Dendritic cell treated with granulocyte-macrophage colony-stimulating factor and Interleukin-4, amounts not matched to agents 40 ng/mL and 50 ng/mL, for 4 days (primary cell): ENCODE measurements at regions not wholly inside any gene's neighbourhood (a gene's known extent, or its start where the extent isn't known, plus 50 kb on each side); places are given as distances from the start of the nearest gene placed in this dataset.

Experiments
- H3K27ac Mint-ChIP-seq: one replicate; pipeline ENCODE4 v1.8.0; 2022; ENCODE audit warnings: mild to moderate bottlenecking, mixed read lengths
- H3K27me3 Mint-ChIP-seq: one replicate; pipeline ENCODE4 v1.8.0; 2022; ENCODE audit warnings: mild to moderate bottlenecking, mixed read lengths
- H3K36me3 Mint-ChIP-seq: one replicate; pipeline ENCODE4 v1.8.0; 2022; ENCODE audit warnings: low read depth, mixed read lengths
- H3K4me1 Mint-ChIP-seq: one replicate; pipeline ENCODE4 v1.8.0; 2022; ENCODE audit warnings: low read depth, mixed read lengths
- H3K4me3 Mint-ChIP-seq: one replicate; pipeline ENCODE4 v1.8.0; 2022; ENCODE audit warnings: mild to moderate bottlenecking, moderate library complexity, mixed read lengths
- H3K9me3 Mint-ChIP-seq: one replicate; pipeline ENCODE4 v1.8.0; 2022; ENCODE audit warnings: mixed read lengths
- intact Hi-C: fragments of 100-400 bp; cut with micrococcal nuclease; formaldehyde crosslinking; loops from one replicate; pipeline ENCODE4 v1.15.0; 2022

DNA sequence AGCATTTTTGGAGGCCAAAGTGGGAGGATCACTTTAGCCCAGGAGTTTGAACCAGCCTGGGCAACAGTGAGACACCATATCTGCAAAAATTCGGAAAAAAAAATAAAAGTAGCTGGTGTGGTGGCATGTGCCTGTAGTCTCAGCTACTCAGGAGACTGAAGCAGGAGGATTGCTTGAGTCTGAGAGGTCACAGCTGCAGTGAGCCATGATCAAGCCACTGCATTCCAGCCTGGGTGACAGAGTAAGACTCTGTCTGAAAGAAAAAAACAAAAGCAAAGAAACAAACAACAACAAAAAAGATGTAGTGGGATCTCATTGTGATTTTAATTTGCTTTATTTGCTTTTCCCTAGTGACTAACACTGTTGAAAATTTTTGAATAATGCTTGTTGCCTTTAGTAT is 394.7 kb upstream of the KLHL1 start:
- H3K4me3 Mint-ChIP-seq, result no peak overlapping the region
- no peaks in the 10 kb centered on the region for H3K9me3 Mint-ChIP-seq
- H3K27me3 Mint-ChIP-seq, result no peaks in the 10 kb centered on the region
- H3K36me3 Mint-ChIP-seq, result no peaks in the 10 kb centered on the region
- no peaks in the 10 kb centered on the region for H3K4me1 Mint-ChIP-seq
- intact Hi-C loops, result no loop called here
- no peak overlapping the region for H3K27ac Mint-ChIP-seq

DNA sequence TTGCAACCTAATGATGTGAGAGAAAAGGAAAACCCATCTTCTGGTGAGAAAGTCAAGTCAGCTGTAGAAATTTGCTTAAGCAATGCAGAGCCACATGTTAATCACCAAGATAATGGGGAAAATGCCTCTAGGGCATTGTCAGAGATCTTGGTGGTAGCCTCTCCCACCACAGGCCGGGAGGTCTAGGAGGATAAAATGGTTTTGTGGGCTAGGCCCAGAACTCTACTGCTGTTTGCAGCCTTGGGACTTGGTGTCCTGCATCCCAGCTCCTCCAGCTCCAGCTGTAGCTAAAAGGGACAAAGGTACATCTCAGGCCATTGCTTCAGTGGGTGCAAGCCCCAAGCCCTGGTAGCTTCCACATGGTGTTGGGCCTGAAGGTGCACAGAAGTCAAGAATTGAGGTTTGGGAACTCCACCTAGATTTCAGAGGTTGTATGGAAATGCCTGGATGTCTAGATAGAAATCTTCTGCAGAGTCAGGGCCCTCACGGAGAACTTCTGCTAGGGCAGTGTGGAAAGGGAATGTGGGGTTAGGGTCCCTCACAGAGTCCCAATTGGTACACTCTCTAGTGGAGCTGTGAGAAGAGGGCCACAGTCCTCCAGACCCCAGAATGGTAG is 382.2 kb upstream of the KLHL1 start:
- no peaks in the 10 kb centered on the region for H3K4me1 Mint-ChIP-seq
- H3K27ac Mint-ChIP-seq, result no peak overlapping the region
- H3K9me3 Mint-ChIP-seq, result peaks cover 38% of the 10 kb centered on the region
- intact Hi-C loops, result no loop called here
- no peaks in the 10 kb centered on the region for H3K36me3 Mint-ChIP-seq
- no peaks in the 10 kb centered on the region for H3K27me3 Mint-ChIP-seq
- H3K4me3 Mint-ChIP-seq, result no peak overlapping the region

DNA sequence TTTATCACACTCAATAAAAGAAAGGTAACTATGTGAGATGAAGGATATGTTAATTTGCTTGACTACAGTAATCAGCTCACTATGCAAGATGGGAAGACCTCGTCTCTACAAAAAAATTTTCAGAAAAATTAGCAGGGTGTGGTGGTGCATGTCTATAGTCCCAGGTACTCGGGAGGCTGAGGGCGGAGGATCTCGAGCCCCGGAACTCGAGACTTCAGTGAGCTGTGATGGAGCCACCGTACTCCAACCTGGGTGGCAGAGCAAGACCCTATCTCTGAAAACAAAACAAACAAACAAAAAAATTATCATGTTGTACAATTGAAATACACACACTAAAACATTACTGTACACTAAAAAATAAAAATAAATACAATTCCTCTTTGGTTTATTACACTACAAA is 376.7 kb upstream of the KLHL1 start:
- no peak overlapping the region for H3K4me3 Mint-ChIP-seq
- peaks cover 15% of the 10 kb centered on the region for H3K9me3 Mint-ChIP-seq
- no peaks in the 10 kb centered on the region for H3K27me3 Mint-ChIP-seq
- intact Hi-C loops, result no loop called here
- no peaks in the 10 kb centered on the region for H3K4me1 Mint-ChIP-seq
- H3K36me3 Mint-ChIP-seq, result no peaks in the 10 kb centered on the region
- no peak overlapping the region for H3K27ac Mint-ChIP-seq

- Mint-ChIP-seq H3K27me3 (no peaks in the 10 kb centered on the region), H3K4me3 (no peak overlapping the region)
Measured at GRCh38 chr13:70483599-70484276, 375.5 kb upstream of the KLHL1 start.

GRCh38 chr13:70473907-70474306 is 365.7 kb upstream of the KLHL1 start:
- intact Hi-C loops, result no loop called here
- no peaks in the 10 kb centered on the region for H3K4me1 Mint-ChIP-seq
- no peak overlapping the region for H3K27ac Mint-ChIP-seq
- no peaks in the 10 kb centered on the region for H3K27me3 Mint-ChIP-seq
- no peaks in the 10 kb centered on the region for H3K36me3 Mint-ChIP-seq
- H3K4me3 Mint-ChIP-seq, result no peak overlapping the region
- peaks cover 11% of the 10 kb centered on the region for H3K9me3 Mint-ChIP-seq

More at GRCh38 chr13:70483599-70484276, 375.5 kb upstream of the KLHL1 start:
- Mint-ChIP-seq H3K27ac (no peak overlapping the region), H3K9me3 (peaks cover 16% of the 10 kb centered on the region), H3K36me3 (no peaks in the 10 kb centered on the region), H3K4me1 (no peaks in the 10 kb centered on the region)
- intact Hi-C loops, result no loop called here

- H3K27ac Mint-ChIP-seq, result no peak overlapping the region
- H3K9me3 Mint-ChIP-seq, result peaks cover 5% of the 10 kb centered on the region
- H3K27me3 Mint-ChIP-seq, result no peaks in the 10 kb centered on the region
- intact Hi-C loops, result no loop called here
- H3K36me3 Mint-ChIP-seq, result no peaks in the 10 kb centered on the region
- H3K4me1 Mint-ChIP-seq, result no peaks in the 10 kb centered on the region
- H3K4me3 Mint-ChIP-seq, result no peak overlapping the region
Measured at GRCh38 chr13:70469077-70469476, 360.8 kb upstream of the KLHL1 start.

DNA sequence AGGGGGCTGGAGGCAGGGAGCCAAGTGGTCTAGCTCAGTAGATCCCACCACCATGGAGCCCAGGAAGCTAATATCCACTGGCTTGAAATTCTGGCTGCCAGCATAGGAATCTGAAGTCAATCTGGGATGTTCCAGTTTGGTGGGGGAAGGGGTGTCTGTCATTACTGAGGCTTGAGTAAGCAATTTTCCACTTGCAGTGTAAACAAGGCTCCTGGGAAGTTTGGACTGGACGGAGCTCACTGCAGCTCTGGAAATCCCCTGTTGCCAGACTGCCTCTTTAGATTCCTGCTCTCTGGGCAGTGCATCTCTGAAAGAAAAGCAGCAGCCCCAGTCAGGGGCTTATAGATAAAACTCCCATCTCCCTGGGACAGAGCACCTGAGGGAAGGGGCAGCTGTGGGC is 349.2 kb upstream of the KLHL1 start:
- H3K9me3 Mint-ChIP-seq, result peaks cover 62% of the 10 kb centered on the region
- no peaks in the 10 kb centered on the region for H3K4me1 Mint-ChIP-seq
- intact Hi-C loops, result no loop called here
- no peaks in the 10 kb centered on the region for H3K36me3 Mint-ChIP-seq
- H3K27me3 Mint-ChIP-seq, result no peaks in the 10 kb centered on the region
- no peak overlapping the region for H3K27ac Mint-ChIP-seq
- H3K4me3 Mint-ChIP-seq, result no peak overlapping the region

GRCh38 chr13:70448820-70449219 is 340.6 kb upstream of the KLHL1 start:
- no peak overlapping the region for H3K4me3 Mint-ChIP-seq
- H3K9me3 Mint-ChIP-seq, result peaks cover 25% of the 10 kb centered on the region
- no peaks in the 10 kb centered on the region for H3K36me3 Mint-ChIP-seq
- no peak overlapping the region for H3K27ac Mint-ChIP-seq
- no peaks in the 10 kb centered on the region for H3K27me3 Mint-ChIP-seq
- intact Hi-C loops, result no loop called here
- H3K4me1 Mint-ChIP-seq, result no peaks in the 10 kb centered on the region

GRCh38 chr13:70432276-70432805 is 324.1 kb upstream of the KLHL1 start:
- Mint-ChIP-seq H3K36me3 (no peaks in the 10 kb centered on the region), H3K27ac (no peak overlapping the region), H3K4me3 (no peak overlapping the region), H3K4me1 (no peaks in the 10 kb centered on the region), H3K9me3 (peaks cover 4% of the 10 kb centered on the region), H3K27me3 (no peaks in the 10 kb centered on the region)
- intact Hi-C loops, result no loop called here

DNA sequence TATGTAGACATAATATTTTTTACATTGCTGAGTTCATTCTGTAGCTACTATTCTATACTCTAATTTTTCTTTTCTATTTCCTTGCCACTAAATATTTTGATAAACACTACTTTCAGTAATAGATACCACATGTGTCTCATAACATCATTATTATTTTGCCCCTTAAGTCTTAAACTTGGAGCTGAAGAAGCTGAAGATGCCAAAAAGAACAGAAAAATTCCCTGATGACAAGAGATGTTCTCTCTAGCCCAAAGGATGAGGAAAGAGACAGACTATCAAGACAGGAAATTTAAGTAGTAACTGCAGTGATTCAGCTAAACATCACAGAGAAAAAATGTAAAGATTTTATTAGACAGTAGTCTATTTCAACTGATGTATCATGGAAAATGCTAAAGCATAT is 322.0 kb upstream of the KLHL1 start:
- no peak overlapping the region for H3K4me3 Mint-ChIP-seq
- no peak overlapping the region for H3K27ac Mint-ChIP-seq
- intact Hi-C loops, result no loop called here
- H3K27me3 Mint-ChIP-seq, result no peaks in the 10 kb centered on the region
- no peaks in the 10 kb centered on the region for H3K4me1 Mint-ChIP-seq
- H3K36me3 Mint-ChIP-seq, result no peaks in the 10 kb centered on the region
- H3K9me3 Mint-ChIP-seq, result no peaks in the 10 kb centered on the region

DNA sequence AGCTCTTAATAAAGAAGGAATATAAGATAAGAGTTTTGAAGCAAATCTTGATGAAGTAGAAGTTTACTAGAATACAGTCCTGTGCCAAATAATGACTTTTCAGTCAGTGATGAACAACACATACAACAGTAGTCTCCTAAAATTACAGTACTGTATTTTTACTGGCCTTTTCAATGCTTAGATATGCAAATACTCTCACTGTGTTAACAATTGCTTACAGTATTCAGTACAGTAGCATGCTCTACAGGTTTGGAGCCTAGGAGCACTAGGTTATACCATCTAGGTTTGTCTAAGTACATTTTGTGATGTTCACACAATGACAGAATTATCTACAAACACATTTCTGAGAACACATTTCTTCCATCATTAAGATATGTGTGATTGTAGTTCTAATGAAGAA is 316.7 kb upstream of the KLHL1 start:
- Mint-ChIP-seq H3K36me3 (no peaks in the 10 kb centered on the region), H3K9me3 (peaks cover 13% of the 10 kb centered on the region), H3K4me3 (no peak overlapping the region), H3K27me3 (no peaks in the 10 kb centered on the region), H3K4me1 (no peaks in the 10 kb centered on the region), H3K27ac (no peak overlapping the region)
- intact Hi-C loops, result no loop called here

- intact Hi-C loops, result no loop called here
- Mint-ChIP-seq H3K4me1 (no peaks in the 10 kb centered on the region), H3K27me3 (no peaks in the 10 kb centered on the region), H3K36me3 (no peaks in the 10 kb centered on the region), H3K9me3 (peaks cover 13% of the 10 kb centered on the region), H3K27ac (no peak overlapping the region), H3K4me3 (no peak overlapping the region)
Measured at GRCh38 chr13:70424428-70424827, 316.2 kb upstream of the KLHL1 start.

DNA sequence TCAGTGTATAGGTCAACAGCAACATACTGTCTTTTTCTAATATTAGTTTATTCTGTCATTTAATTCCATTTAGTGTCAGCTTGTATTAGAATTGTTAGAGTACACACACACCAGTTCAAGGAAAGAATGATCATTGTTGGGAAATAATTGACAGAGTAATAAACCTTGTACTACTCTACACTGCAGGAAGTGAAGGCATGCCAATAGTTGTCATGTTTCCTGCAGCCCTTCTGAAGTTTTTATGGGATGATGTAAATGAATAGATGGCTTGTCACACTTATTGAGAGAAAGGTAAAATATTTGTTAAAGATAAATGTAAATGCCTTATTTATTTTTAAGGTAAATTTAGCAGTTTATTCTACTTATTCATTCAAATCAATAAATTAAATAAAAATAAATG is 306.9 kb upstream of the KLHL1 start:
- Mint-ChIP-seq H3K36me3 (no peaks in the 10 kb centered on the region), H3K27ac (no peak overlapping the region), H3K4me1 (no peaks in the 10 kb centered on the region), H3K9me3 (peaks cover 28% of the 10 kb centered on the region), H3K27me3 (no peaks in the 10 kb centered on the region), H3K4me3 (no peak overlapping the region)
- intact Hi-C loops, result no loop called here

GRCh38 chr13:70408865-70409264 is 300.6 kb upstream of the KLHL1 start:
- Mint-ChIP-seq H3K27ac (no peak overlapping the region), H3K9me3 (peaks cover 36% of the 10 kb centered on the region), H3K4me1 (no peaks in the 10 kb centered on the region), H3K4me3 (no peak overlapping the region), H3K36me3 (no peaks in the 10 kb centered on the region), H3K27me3 (no peaks in the 10 kb centered on the region)
- intact Hi-C loops, result no loop called here

GRCh38 chr13:70407486-70407885 is 299.2 kb upstream of the KLHL1 start:
- intact Hi-C loops, result no loop called here
- Mint-ChIP-seq H3K36me3 (no peaks in the 10 kb centered on the region), H3K27ac (no peak overlapping the region), H3K4me3 (no peak overlapping the region), H3K27me3 (no peaks in the 10 kb centered on the region), H3K4me1 (no peaks in the 10 kb centered on the region), H3K9me3 (peaks cover 23% of the 10 kb centered on the region)
